ENCODE measurements at regions not wholly inside any gene's neighbourhood (a gene's known extent, or its start where the extent isn't known, plus 50 kb on each side); places are given as distances from the start of the nearest gene placed in this dataset.
"Not testable (repeated sequence)": the region's sequence is repeated elsewhere in the genome, so short reads cannot be mapped to it uniquely, and the experiment has no call there.

DNA sequence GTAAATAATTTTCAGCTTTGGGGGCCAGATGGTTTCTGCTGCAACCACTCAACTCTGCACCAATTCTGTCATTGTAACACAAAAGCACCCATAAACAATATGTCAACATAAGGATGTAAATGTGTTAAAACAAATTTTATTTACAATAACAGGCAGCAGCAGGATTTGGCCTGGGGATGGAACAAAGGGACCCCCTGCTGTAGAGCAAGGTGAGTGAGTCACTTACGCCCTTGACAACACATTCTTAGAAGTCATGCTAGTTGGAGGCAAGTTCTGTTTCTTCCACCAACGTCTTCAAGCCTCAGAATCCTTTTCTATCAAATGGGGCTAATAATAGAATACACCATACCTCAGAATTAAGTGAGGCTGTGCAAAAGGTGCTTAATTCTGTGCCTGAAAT is 610.2 kb upstream of the SYT4 start:
- no peak for DNase-seq

DNA sequence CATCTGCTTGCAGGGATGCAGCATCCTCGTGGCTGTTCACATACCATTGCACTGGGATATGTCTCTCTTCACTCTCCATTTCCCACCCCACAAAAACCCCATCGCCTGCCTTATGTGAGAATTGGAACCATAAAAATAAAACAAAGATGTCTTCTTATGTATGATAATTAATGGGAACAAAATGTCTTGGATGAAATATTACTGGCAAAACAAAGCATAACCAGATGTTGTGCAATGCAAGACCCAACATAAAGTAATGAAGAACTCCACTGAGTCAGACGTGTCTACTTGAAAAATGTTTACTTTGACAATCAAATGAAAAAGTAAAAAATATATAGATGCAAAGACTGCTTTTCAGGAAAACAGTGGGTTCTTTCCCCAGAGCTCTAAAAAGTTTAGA is 611.3 kb upstream of the SYT4 start:
- no peak for DNase-seq

DNA sequence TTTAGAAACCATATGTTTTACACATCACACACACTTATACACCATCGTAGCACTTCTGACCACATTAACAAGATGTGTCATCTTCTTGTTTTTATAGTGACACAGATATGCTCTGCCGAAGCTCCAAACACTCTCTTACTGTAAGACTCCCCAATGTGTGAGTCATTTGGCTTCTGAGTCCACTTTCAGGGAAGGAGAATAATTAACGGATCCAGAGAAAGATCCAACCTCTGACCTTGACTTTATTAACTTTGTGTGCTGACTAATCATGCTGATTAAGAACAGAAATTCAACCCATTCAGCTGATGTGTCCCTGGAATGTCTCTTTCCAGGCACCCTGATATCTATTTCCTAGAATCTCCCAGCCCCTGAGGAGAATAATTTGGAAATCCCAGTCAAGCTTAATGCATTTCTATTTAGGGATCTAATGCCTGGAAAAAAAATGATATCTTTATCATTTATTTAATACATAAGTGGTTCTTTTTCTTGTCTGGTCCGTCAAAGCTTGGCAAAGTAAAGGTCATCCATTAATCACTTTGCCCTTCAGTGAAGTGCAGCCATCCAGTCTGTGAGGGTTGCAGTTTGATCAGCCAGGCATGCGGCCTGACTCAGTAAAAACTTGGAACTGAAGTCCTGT is 615.8 kb upstream of the SYT4 start:
- no peak for DNase-seq

DNA sequence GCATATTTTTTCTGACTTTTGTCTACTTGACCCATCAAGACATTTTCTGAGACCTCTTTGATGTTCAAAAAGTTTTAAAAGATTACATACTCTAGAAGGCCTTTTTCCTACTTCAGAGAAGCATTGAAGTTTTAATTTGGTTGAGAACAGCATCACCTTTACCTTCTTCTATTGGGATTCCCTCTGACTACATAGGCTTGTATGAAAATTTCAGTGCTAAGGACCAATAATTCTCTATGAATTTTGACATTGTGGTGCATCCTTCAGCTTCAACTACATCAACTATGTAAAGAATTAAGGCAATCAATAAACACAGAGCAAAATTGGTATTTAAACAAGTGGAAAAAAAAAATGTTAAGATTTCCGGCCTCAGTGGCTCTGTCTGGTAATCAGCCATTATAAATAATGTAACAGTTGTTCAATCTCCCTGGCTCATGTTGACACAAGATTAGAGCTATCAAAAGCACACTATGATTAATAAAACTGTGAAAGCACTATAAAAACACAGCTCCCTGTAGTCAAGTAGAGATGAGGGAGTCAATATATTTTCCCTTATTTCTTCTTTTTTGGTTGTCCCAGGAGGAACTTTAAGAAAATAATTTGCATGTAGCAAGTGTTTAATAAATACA is 627.0 kb upstream of the SYT4 start:
- no peak for DNase-seq

DNA sequence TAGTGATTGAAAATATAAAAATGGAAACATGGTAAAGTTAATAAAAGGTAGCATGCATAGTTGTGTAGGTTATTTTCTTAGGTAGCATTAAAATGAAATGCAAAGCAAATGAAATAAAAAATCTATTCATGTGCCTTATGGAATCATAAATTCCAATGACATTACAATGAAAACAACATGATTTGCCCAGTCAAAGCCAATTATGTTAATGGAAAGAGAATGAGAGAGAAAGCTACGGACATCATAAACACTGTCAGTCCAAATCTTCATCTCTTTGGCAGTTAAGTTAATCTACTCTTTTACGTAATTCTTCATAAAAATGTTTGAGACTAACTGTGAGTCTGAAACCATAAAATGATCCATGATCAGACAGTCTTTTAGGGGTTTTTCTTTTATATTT is 636.7 kb upstream of the SYT4 start:
- no peak for DNase-seq

DNA sequence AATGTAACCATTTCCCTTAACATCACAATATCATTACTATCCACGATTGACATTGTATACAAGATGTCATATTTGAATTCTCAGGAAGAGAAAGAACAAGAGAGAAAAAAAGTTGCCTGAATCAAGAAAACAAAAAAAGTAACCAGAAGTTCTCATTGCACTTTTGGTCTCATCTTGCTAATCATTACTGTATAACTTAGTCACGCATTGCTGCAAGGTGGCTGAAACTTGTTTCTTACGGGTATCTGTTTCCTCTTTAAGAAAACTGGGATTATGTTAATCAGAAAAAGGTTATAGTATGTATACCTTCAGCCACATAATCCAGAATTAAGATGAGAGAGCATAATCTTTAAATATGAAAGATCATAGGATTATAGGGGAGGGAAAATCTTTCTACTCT is 639.7 kb upstream of the SYT4 start:
- no peak for DNase-seq

DNA sequence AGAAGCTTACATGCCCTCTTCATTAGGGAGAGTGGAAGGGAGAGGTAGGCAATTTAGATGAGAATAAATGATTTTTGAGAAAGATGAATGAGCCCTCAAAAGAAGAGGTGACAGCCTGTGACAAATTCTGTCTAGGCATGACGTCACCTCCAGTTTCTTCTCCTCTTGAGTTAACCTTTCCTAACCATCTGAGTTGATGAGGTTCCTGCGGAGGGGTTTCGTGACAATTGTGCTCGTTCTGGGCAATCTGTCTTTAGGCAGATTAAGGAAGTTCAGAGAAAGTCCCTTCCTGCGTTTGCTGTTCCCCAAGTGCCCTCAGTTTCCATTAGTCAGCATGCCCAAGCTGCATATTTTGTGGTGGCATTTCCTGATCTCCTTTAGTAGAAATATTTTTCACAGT is 640.2 kb upstream of the SYT4 start:
- no peak for DNase-seq

DNA sequence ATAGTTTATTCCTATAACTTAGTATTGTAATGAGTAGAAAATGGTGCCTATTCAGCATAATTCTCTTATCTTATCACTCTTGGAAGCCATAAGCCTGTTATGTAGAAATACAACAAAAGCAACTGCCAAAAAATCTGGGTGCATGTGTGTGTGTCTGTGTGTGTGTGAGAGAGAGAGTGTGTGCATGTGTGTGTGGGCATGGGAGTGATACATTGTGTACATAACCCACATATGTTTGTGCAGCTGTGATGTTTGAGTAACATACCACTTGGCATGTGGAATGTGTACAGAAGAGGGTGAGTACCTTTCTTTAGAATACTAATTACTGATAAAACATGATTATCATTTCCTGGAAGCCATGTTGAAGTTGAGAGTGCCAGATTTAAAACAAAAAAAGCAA is 642.3 kb upstream of the SYT4 start:
- DNase-seq, result no peak

DNA sequence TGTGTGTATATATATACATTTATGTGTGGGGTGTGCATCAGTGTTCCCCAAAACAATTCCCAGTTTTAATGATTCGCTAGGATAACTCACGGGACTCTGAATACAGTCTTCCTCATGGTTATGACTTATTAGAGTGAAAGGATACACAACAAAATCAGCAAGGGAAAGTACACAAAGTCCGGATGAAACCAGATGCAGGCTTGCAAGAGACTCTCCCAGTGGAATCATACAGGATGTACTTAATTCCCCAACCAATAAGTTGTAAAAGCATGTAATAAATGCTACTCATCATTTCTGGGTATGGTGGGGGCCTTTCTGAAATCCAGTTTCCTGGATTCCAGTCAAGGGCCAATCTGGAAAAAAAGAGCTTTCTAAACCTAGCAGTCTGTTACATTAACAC is 654.1 kb upstream of the SYT4 start:
- DNase-seq, result no peak

DNA sequence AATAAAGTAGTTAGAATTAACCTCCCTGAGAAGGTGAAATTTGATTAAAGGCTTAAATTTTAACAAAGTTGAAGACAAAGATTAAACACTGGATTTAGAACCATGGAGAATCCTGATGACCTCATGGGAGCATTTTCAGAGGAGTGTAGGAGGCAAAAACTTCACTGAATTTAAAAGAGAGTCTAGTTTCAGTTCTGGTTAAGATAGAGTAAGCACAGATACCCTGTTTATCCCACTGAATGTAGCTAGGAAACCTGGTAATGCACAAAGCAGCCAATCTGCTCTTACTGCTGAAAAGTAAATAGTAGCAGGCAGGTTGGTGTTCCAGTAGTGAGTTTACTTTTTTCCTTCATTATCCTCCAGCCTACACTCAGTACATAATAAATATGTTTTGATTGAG is 654.9 kb upstream of the SYT4 start:
- DNase-seq, result no peak

DNA sequence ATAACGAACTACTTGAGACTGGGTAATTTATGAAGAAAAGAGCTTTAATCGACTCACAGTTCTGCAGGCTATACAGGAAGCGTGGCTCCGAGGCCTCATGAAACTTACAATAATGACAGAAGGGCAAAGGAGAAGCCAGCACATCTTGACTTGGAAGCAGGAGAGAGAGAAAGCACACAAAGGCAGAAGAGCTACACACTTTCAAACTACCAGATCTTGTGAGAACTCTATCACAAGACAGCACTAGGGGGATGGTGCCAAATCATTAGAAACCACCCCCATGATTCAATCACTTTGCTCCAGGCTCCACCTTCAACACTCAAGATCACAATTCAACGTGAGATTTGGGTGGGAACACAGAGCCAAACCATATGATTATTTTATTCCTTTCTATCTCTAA is 655.9 kb upstream of the SYT4 start:
- DNase-seq, result no peak

DNA sequence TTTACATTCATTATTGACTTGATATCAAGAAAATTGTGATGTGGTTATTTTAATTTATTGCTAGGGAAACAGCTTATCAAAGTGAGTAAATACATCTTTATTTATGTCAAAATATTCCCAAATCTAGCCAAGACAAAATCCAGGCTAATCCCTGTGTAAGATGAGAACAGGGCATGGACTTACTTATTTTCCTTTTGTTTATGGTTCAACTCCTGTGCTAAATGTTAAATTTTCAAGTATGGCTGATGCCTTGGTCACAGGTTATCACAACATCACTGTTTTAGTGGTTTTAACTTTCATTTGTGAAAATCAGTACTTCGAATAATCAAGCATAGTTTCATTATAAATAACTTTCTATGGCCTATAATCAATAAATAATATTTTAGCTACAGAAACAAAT is 657.0 kb upstream of the SYT4 start:
- no peak for DNase-seq

DNA sequence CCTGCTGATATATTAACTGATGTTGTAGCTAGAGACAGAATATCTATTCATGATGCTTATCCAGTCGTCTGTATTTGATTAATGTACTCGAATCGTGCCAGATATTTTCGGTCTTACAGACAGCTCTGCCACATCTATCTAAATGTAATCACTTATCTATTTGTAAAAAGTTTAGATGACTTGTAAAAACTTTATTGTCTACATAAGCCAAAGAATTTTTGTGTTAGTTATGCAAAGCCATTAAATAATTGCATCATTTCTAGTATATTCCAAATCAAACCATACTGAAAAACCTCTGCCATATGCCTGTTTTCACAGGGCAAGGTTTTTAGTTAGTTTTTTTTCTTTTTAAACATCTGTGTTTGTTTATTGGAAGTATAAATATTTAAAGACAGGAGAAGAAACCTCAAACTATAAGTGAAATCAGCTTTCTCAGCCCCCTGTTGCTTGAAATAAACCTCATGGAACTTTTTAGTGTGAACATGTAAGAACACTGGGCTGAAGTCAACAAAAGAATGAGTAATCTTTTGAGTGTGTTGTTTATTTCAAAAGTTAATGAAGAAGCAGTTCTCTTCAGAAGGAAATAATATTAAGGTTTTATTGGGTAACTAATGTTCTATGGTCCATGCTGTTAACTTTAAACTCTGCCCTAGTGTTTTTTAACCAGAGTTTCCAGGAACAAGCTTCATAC is 657.6 kb upstream of the SYT4 start:
- no peak for DNase-seq

DNA sequence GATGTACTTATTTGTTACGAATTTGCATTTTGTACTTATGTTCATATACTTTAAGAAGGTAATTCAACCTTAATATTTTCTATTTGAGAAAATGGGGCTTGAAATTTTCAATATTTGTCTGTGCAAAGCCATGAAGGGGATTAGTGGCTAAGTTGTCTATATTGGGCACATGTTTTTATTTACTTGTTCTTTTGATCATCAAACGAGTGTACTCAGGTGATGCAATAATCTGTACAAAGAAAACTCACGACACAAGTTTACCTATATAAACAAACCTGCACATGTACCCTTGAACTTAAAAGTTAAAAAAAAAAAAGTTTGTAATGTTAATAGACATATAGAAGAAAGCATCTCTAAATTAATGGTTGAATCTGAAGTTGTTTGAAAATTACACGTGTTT is 658.9 kb upstream of the SYT4 start:
- DNase-seq, result no peak

DNA sequence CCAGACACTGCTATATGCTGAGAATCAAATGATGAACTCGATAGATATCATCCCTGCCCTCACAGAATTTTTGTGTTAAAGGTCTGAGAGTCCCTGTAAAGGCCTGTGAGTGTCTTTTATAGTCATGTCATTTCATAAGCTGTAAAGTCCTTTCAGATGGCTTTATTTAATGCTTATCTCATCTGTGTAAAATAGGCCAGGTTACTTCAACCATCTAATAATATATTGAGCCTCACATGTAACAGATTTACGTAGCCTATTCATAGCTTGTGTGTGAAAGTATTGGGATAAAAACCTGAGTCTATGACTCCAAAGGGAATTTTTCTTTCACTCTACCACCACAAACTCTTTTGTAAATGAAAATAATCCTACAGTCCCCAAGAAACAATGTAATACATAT is 672.0 kb upstream of the SYT4 start:
- DNase-seq, result no peak

DNA sequence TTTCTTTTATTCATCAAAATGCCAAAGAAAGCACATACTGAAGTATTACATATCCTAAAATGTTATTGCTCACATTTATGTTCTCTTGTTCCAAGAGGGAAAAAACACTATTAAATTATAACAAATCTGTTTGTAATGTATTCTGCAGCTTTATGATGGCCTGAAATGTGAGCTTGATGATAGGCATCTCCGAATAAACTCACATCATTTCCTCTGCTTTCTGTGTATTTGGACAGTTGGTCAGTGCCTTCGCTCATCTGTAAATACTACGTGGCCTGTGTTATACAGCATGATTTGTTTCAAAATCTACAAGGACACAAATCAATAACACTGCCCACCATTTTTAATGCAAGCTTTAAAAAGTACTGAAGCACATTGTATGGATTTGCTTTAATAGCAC is 672.8 kb upstream of the SYT4 start:
- no peak for DNase-seq

DNA sequence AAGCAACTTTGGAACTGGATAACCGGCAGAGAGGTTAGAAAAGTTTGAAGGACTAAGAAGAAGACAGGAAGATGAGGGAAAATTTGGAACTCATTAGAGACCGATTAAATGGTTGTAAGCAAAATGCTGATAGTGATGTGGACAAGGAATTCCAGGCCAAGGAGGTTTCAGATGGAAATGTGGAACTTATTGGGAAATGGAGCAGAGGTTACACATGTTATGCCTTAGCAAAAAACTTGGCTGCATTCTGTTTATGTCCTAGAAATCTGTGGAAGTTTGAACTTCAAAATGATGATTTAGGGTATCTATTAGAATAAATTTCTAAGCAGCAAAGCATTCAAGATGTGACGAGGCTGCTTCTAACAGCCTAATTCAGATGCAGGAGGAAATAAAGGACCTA is 675.1 kb upstream of the SYT4 start:
- no peak for DNase-seq

DNA sequence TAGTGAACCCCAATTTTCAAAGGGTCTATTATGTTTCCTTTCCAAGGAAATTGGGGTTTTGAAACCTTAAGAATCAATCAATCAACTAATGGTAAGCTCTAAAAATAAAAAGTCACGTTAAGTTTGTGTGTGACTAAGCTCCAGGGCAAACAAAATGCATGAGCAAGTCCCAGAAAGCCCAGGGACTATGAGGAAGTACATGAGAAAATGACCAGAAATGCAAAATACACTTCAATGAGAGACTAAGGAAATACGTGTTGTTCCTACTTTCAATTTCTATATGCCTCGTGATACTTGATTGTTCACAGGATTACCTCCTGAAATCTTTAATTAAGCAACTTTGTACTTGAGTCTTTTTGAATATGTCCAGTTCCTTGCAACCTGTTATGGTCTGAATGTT is 684.4 kb upstream of the SYT4 start:
- DNase-seq, result no peak

DNA sequence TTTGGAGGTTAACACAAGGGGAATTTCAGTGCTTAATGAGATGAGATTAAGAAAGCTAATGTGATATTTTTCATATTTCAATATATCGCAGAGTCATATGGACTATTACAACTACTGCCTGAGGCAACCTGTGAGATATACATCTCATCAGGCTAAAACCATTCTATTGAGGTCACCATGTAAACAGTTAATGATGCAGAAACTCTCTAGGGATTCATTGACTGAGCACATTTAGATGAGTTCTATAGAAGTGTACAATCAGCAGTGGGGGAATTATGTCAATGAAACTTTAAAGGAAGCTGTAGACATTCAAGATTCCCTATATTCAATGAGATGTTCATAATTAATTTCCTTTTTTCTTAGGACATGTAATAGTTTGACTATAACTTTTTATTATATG is 687.4 kb upstream of the SYT4 start:
- DNase-seq, result no peak

DNA sequence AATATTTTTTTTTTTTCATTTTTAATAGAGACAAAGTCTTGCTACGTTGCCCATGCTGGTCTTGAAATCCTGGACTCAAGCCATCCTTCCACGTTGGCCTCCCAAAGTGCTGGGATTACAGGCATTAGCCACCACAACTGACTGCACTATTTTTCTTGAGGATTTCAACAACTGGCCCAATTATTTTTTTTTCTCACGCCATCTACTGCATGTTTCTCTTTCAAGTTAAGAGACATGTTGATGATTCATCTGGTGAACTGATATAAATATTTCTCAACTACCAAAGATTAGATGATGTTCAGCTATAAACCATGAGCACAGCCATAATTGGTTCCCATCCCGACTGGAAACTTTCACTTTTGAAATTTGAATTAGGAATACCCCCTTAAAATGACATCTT is 688.4 kb upstream of the SYT4 start:
- no peak for DNase-seq

DNA sequence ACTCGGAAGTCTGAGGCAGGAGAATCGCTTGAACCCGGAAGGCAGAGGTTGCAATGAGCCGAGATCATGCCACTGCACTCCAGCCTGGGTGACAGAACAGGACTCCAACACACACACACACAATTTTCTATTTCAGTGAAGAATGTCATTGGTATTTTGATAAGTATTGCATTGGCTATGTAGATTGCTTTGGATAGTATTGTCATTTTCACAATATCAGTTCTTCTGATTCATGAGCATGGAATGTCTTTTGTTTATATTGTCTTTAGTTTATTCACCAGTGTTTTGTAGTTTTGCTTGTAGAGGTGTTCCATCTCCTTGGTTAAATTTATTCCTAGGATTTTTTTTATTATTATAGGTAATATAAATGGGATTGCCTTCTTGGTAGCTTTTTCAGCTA is 693.4 kb upstream of the SYT4 start:
- no peak for DNase-seq

DNA sequence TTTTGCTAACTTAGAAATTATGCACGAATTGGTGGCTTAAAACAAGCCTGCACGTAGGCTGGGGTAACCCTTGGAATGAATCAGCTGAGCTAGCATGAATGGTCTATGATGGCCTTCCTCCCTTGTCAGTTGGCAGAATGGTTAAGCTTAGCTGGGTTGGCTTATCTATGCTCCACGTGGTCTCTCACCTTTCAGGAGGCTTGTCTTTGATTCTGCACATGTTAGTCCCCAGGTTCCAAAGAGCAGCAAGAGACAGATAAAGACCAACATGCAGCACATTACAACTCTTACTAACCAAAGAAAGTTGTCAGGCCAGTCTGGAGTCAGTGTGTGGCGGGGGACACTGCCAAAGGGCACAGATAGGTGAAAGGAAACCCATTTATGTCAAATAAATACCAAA is 700.9 kb upstream of the SYT4 start:
- no peak for DNase-seq

DNA sequence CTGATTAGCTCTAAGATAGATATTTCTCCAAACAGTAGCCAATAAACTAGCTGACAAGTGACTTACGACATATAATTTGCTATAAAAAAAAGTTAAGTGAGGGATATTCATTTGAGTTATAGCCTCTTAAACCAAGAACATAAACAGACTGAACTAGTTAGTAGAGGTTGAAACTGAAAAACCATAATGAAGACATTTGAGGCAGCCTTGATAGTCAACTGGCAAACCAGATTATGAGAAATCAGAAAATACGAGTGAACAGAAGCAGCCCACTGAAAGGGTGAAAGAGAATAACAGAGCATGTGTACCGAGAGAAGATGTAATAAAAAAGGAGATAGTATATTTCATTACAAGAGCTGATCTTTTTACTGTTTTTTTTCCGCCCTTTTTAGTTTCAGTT is 698.1 kb upstream of the SETBP1 start:
- DNase-seq, result no peak

DNA sequence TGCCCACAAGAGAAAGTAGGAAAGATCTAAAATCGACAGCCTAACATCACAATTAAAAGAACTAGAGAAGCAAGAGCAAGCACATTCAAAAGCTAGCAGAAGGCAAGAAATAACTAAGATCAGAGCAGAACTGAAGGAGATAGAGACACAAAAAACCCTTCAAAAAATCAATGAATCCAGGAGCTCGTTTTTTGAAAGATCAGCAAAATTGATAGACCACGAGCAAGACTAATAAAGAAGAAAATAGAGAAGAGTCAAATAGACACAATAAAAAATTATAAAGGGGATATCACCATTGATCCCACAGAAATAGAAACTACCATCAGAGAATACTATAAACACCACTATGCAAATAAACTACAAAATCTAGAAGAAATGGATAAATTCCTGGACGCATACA is 693.6 kb upstream of the SETBP1 start:
- DNase-seq, result not testable (repeated sequence)

DNA sequence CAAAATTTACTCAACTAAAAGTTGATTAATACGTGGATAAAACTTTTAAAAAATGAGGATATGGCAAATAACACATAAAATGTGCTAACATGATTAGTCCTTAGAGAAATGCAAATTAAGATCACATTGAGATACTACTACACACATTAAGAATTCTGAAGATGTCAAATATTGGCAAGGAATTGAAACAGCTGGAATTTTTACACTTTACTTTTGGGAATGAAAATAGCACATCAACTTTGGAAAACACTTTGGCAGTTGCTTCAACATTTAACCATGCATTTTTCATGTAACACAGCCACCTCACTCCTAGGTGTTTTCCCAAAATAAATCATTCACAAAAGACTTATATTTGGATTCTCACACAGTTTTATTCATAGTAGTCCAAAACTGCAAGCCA is 687.9 kb upstream of the SETBP1 start:
- no peak for DNase-seq

Measured in femur (tissue), 1 donor.